PC-3 (cell line): ENCODE measurements at regions not wholly inside any gene's neighbourhood (a gene's known extent, or its start where the extent isn't known, plus 50 kb on each side); places are given as distances from the start of the nearest gene placed in this dataset.

Source experiments
- EZH2 ChIP-seq: fragments of 300-600 bp; sonication (generic); IDR thresholded peaks from one replicate; pipeline ENCODE4 v1.6.1; 2017; ENCODE audit warnings: antibody characterized with exemption, mild to moderate bottlenecking, low read length; ENCODE audit not compliant: unreplicated experiment
- TF ChIP-seq, protein P1 (sequence below): fragments of 300-600 bp; sonication (generic); conservative IDR thresholded peaks from 2 replicates; pipeline ENCODE4 v1.5.1; 2017; ENCODE audit warnings: antibody characterized with exemption, low read depth, mild to moderate bottlenecking, low read length

DNA sequence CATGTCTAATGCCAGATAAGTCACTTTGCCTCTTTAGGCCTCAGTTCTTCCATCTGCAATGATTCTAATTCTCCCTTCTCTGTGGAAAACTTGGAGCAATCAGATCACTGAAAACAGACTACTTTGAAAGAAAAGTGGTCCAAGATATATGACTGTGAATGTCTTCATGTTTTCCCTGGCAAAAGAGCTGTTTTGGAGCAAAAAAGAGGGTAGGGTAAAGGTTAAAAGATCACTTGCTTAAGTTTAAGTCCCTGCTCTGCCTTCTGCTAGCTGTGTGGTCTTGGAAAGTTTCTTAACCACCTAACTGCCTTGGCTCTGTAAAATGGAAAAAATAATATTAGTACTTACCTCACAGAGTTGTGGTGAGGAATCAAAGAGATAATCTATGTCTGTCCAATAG lies 140.3 kb upstream of the PAK3 start:
- TF ChIP-seq, protein P1, sequence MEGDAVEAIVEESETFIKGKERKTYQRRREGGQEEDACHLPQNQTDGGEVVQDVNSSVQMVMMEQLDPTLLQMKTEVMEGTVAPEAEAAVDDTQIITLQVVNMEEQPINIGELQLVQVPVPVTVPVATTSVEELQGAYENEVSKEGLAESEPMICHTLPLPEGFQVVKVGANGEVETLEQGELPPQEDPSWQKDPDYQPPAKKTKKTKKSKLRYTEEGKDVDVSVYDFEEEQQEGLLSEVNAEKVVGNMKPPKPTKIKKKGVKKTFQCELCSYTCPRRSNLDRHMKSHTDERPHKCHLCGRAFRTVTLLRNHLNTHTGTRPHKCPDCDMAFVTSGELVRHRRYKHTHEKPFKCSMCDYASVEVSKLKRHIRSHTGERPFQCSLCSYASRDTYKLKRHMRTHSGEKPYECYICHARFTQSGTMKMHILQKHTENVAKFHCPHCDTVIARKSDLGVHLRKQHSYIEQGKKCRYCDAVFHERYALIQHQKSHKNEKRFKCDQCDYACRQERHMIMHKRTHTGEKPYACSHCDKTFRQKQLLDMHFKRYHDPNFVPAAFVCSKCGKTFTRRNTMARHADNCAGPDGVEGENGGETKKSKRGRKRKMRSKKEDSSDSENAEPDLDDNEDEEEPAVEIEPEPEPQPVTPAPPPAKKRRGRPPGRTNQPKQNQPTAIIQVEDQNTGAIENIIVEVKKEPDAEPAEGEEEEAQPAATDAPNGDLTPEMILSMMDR: no peak
- TF ChIP-seq EZH2: no peak
